Right hindlimb (tissue), 1 donor: ENCODE measurements at regions not wholly inside any gene's neighbourhood (a gene's known extent, or its start where the extent isn't known, plus 50 kb on each side); places are given as distances from the start of the nearest gene placed in this dataset.
A peak's percentile ranks its signal among the peaks of the same experiment; 100 is the strongest.
"Not testable (repeated sequence)": the region's sequence is repeated elsewhere in the genome, so short reads cannot be mapped to it uniquely, and the experiment has no call there.

Experiments
- DNase-seq: peaks from one replicate; pipeline ENCODE4 v3.0.0-alpha.2; 2018

- no peak for DNase-seq
These were observed 82.3 kb upstream of the TMEM45B start for GRCh38 chr11:129733384-129733783.

GRCh38 chr11:129733981-129734380 is 81.7 kb upstream of the TMEM45B start:
- no peak for DNase-seq

DNA sequence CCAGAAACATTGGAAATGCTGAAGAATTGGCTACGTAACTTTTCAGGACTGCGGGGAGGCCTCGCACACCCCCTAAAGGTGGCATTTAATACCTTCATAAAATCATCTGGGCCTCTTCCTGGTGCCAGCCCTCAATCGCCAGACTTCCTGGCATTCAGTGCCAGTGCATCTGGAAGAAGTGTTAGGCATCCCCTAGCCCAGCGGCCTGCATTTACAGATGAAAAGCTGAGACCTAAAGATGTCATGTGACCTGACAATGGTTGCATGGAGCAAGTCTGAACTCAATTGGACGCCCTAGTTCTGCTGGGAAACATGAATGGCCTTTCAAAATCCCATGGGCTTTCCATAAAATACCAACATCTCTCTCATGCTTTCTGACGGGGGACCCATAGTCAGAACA is 81.0 kb upstream of the TMEM45B start:
- DNase-seq, result no peak

- DNase-seq, result no peak
These were observed 77.8 kb upstream of the TMEM45B start for GRCh38 chr11:129737831-129738230.

- DNase-seq, result no peak
These were observed 77.4 kb upstream of the TMEM45B start for GRCh38 chr11:129738242-129738641.

GRCh38 chr11:129739339-129739738 is 76.3 kb upstream of the TMEM45B start:
- DNase-seq, result no peak

GRCh38 chr11:129740125-129740719 is 75.4 kb upstream of the TMEM45B start:
- DNase-seq, result no peak

GRCh38 chr11:129743112-129743815 is 72.4 kb upstream of the TMEM45B start:
- DNase-seq, result peak; percentile 82

- peak; percentile 56 for DNase-seq
These were observed 68.6 kb upstream of the TMEM45B start for GRCh38 chr11:129747071-129747470.

DNA sequence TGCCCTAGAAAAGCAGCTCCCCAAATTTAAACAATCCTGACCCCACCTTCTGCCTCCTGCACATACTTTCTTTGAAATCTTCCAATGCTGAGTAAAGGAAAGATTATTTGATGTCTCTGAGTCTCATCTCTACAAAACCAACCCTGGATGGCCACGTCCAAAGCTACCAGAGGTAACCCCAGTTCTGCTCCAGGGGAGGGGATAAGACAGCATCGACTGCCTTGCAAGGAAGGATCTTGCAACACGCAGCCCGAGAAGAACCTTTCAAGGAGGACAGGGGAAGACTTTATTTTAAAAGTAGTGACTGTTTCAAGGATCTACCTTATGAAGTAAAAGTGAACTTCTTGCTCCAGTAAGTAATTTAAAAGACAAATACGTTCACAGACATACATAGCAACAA is 66.5 kb upstream of the TMEM45B start:
- DNase-seq, result no peak

DNA sequence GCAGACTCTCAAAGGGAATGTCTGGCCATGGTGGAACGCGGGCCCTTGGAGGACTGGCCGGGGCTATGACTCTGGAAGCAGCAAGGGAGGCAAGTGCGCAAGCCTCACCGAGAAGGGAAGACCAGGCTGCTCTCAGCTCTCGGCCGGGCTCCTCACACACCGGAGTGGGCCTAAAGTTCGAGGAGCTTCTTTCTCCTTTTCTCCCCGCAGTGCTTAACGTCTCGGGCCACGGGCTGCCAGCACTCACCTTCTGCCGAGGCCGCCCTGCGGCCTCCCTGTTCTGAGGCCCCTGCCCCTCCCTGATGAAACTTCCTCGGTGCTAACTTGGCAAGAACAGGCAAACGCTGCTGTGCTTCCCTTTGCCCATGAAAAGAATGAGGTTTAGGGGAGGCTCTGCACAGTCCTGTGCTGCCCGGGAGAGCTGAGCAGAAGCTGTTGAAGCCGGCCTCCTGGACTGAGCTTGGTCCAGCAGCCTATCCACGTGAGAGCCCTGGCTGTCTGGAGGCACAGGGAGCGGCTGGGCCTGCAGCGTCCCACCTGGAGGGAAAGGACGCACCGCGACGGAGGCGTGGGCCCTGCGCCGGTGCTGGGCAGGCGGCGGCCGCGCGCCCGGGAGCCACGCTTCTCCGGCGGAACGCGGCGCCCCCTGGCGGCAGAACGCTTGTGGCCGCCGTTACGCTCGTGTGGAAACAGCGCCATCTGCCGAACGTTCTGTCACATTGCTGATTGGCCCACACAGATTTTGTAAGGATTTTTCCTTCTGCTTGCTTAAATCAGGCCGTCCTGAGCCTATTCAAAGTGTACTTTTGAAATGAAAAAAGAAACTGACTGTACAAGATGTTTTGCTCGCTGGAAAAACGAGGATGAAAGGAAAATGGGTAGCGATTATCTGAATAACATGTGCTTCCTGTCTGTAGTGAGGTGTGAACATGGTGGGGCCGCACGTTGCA is 65.0 kb upstream of the TMEM45B start:
- DNase-seq, result peak; percentile 86

DNA sequence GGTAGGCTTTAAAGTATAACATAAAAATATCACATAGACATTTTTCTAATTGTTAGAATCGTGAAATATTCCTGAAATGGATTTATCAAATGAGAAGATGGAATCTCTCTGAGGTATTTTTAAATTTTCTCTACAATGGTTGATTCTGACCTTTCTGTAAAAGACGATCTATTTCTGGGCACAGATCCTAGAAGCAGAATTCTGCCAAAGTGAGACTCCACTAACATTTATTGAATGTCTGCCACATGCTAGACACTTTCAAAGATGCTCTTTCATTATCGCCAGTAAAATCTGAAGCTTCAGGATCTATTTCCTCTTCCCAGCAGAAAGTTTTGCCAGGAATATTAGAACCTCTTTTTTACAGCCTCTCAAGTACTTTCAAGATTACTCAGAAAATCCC is 64.1 kb upstream of the TMEM45B start:
- no peak for DNase-seq

GRCh38 chr11:129763569-129763968 is 52.1 kb upstream of the TMEM45B start:
- not testable (repeated sequence) for DNase-seq

DNA sequence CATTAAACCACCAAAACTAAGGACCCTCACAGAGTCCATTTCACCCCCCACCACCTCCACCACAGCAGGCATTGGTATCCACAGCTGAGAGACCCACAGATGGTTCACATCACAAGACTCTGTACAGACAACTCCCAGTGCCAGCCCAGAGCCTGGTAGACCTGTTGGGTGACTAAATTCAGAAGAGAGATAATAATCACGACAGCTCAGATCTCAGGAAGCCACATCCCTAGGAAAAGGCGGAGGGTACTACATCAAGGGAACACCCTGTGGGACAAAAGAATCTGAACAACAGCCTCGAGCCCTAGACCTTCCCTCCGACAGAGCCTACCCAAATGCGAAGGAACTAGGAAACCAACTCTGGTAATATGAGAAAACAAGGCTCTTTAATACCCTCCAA is 51.4 kb upstream of the TMEM45B start:
- DNase-seq, result not testable (repeated sequence)
